Activated CD4-positive, alpha-beta T cell treated with anti-CD3 and anti-CD28 coated beads, Interleukin-2, amount 10 ng/mL, durations not matched to agents 24 days and 14 days (primary cell): ENCODE measurements at regions not wholly inside any gene's neighbourhood (a gene's known extent, or its start where the extent isn't known, plus 50 kb on each side); places are given as distances from the start of the nearest gene placed in this dataset.

Source experiments
- DNase-seq: peaks from one replicate; pipeline ENCODE4 v3.0.0; 2022
- H3K27ac Mint-ChIP-seq: one replicate; pipeline ENCODE4 v1.8.0; 2022; ENCODE audit warnings: mild to moderate bottlenecking, mixed read lengths
- H3K27me3 Mint-ChIP-seq: one replicate; pipeline ENCODE4 v1.8.0; 2022; ENCODE audit warnings: mixed read lengths
- H3K36me3 Mint-ChIP-seq: one replicate; pipeline ENCODE4 v1.8.0; 2022; ENCODE audit warnings: low read depth, mild to moderate bottlenecking, mixed read lengths
- H3K4me1 Mint-ChIP-seq: one replicate; pipeline ENCODE4 v1.8.0; 2021; ENCODE audit warnings: mixed read lengths
- H3K4me3 Mint-ChIP-seq: one replicate; pipeline ENCODE4 v1.8.0; 2022; ENCODE audit warnings: mild to moderate bottlenecking, moderate library complexity, mixed read lengths
- H3K9me3 Mint-ChIP-seq: one replicate; pipeline ENCODE4 v1.8.0; 2021; ENCODE audit warnings: mixed read lengths
- intact Hi-C: fragments of 100-400 bp; cut with micrococcal nuclease; formaldehyde crosslinking; loops from one replicate; pipeline ENCODE4 v1.15.1; 2023

GRCh38 chr10:36677431-36677768 is 448.0 kb upstream of the ANKRD30A start:
- Mint-ChIP-seq H3K27me3 (no peaks in the 10 kb centered on the region), H3K4me1 (no peaks in the 10 kb centered on the region), H3K36me3 (no peaks in the 10 kb centered on the region), H3K27ac (no peak overlapping the region), H3K9me3 (peaks cover 19% of the 10 kb centered on the region), H3K4me3 (no peak overlapping the region)
- DNase-seq: no peak
- intact Hi-C loops: no loop called here

GRCh38 chr10:36676756-36677430 is 448.5 kb upstream of the ANKRD30A start:
- peaks cover 19% of the 10 kb centered on the region for H3K9me3 Mint-ChIP-seq
- intact Hi-C loops: no loop called here
- H3K4me1 Mint-ChIP-seq: no peaks in the 10 kb centered on the region
- no peak overlapping the region for H3K27ac Mint-ChIP-seq
- DNase-seq: no peak
- no peaks in the 10 kb centered on the region for H3K36me3 Mint-ChIP-seq
- no peaks in the 10 kb centered on the region for H3K27me3 Mint-ChIP-seq
- H3K4me3 Mint-ChIP-seq: no peak overlapping the region

- Mint-ChIP-seq H3K4me1 (no peaks in the 10 kb centered on the region), H3K4me3 (no peak overlapping the region), H3K27ac (no peak overlapping the region), H3K27me3 (no peaks in the 10 kb centered on the region), H3K36me3 (no peaks in the 10 kb centered on the region), H3K9me3 (peaks cover 19% of the 10 kb centered on the region)
- no peak for DNase-seq
- intact Hi-C loops: no loop called here
These were observed 449.1 kb upstream of the ANKRD30A start for GRCh38 chr10:36676321-36676720.

- Mint-ChIP-seq H3K27me3 (no peaks in the 10 kb centered on the region), H3K9me3 (peaks cover 19% of the 10 kb centered on the region), H3K27ac (no peak overlapping the region), H3K4me1 (no peaks in the 10 kb centered on the region), H3K36me3 (no peaks in the 10 kb centered on the region), H3K4me3 (no peak overlapping the region)
- intact Hi-C loops: no loop called here
- no peak for DNase-seq
These were observed 449.9 kb upstream of the ANKRD30A start for GRCh38 chr10:36675458-36675880.

GRCh38 chr10:36671607-36672006 is 453.8 kb upstream of the ANKRD30A start:
- intact Hi-C loops: no loop called here
- peaks cover 23% of the 10 kb centered on the region for H3K9me3 Mint-ChIP-seq
- no peaks in the 10 kb centered on the region for H3K4me1 Mint-ChIP-seq
- no peak overlapping the region for H3K27ac Mint-ChIP-seq
- H3K4me3 Mint-ChIP-seq: no peak overlapping the region
- H3K27me3 Mint-ChIP-seq: no peaks in the 10 kb centered on the region
- DNase-seq: no peak
- no peaks in the 10 kb centered on the region for H3K36me3 Mint-ChIP-seq

GRCh38 chr10:36670621-36671402 is 454.6 kb upstream of the ANKRD30A start:
- DNase-seq: no peak
- H3K9me3 Mint-ChIP-seq: peaks cover 23% of the 10 kb centered on the region
- intact Hi-C loops: no loop called here
- H3K4me1 Mint-ChIP-seq: no peaks in the 10 kb centered on the region
- no peak overlapping the region for H3K27ac Mint-ChIP-seq
- no peaks in the 10 kb centered on the region for H3K36me3 Mint-ChIP-seq
- H3K4me3 Mint-ChIP-seq: no peak overlapping the region
- no peaks in the 10 kb centered on the region for H3K27me3 Mint-ChIP-seq

- no peaks in the 10 kb centered on the region for H3K4me1 Mint-ChIP-seq
- H3K4me3 Mint-ChIP-seq: no peak overlapping the region
- no peak overlapping the region for H3K27ac Mint-ChIP-seq
- intact Hi-C loops: no loop called here
- no peaks in the 10 kb centered on the region for H3K27me3 Mint-ChIP-seq
- H3K36me3 Mint-ChIP-seq: no peaks in the 10 kb centered on the region
- peaks cover 17% of the 10 kb centered on the region for H3K9me3 Mint-ChIP-seq
- no peak for DNase-seq
These were observed 455.6 kb upstream of the ANKRD30A start for GRCh38 chr10:36669615-36670352.

- H3K27me3 Mint-ChIP-seq: no peaks in the 10 kb centered on the region
- no peak overlapping the region for H3K27ac Mint-ChIP-seq
- H3K4me3 Mint-ChIP-seq: no peak overlapping the region
- peaks cover 7% of the 10 kb centered on the region for H3K9me3 Mint-ChIP-seq
- intact Hi-C loops: no loop called here
- no peaks in the 10 kb centered on the region for H3K4me1 Mint-ChIP-seq
- DNase-seq: no peak
- no peaks in the 10 kb centered on the region for H3K36me3 Mint-ChIP-seq
These were observed 458.9 kb upstream of the ANKRD30A start for GRCh38 chr10:36666451-36666850.

- H3K4me3 Mint-ChIP-seq: no peak overlapping the region
- H3K4me1 Mint-ChIP-seq: no peaks in the 10 kb centered on the region
These were observed 462.8 kb upstream of the ANKRD30A start for GRCh38 chr10:36662571-36662970.

GRCh38 chr10:36650274-36650673 is 475.1 kb upstream of the ANKRD30A start:
- Mint-ChIP-seq H3K4me1 (no peaks in the 10 kb centered on the region), H3K36me3 (no peaks in the 10 kb centered on the region), H3K27ac (no peak overlapping the region), H3K9me3 (peaks cover 9% of the 10 kb centered on the region), H3K4me3 (no peak overlapping the region), H3K27me3 (no peaks in the 10 kb centered on the region)
- intact Hi-C loops: no loop called here
- no peak for DNase-seq

More at GRCh38 chr10:36662571-36662970, 462.8 kb upstream of the ANKRD30A start:
- Mint-ChIP-seq H3K36me3 (no peaks in the 10 kb centered on the region), H3K9me3 (peaks cover 10% of the 10 kb centered on the region), H3K27me3 (no peaks in the 10 kb centered on the region), H3K27ac (no peak overlapping the region)
- DNase-seq: no peak
- intact Hi-C loops: no loop called here

- no peak for DNase-seq
- Mint-ChIP-seq H3K9me3 (peaks cover 5% of the 10 kb centered on the region), H3K27me3 (no peaks in the 10 kb centered on the region), H3K4me1 (no peaks in the 10 kb centered on the region), H3K36me3 (no peaks in the 10 kb centered on the region), H3K4me3 (no peak overlapping the region), H3K27ac (no peak overlapping the region)
- intact Hi-C loops: no loop called here
These were observed 477.9 kb upstream of the ANKRD30A start for GRCh38 chr10:36647540-36647939.

- no peaks in the 10 kb centered on the region for H3K27me3 Mint-ChIP-seq
- no peaks in the 10 kb centered on the region for H3K4me1 Mint-ChIP-seq
- no peak overlapping the region for H3K4me3 Mint-ChIP-seq
- intact Hi-C loops: no loop called here
- no peaks in the 10 kb centered on the region for H3K36me3 Mint-ChIP-seq
- no peak overlapping the region for H3K27ac Mint-ChIP-seq
- peaks cover 3% of the 10 kb centered on the region for H3K9me3 Mint-ChIP-seq
- no peak for DNase-seq
These were observed 484.8 kb upstream of the ANKRD30A start for GRCh38 chr10:36640626-36641025.

GRCh38 chr10:36638462-36639155 is 486.8 kb upstream of the ANKRD30A start:
- DNase-seq: no peak
- Mint-ChIP-seq H3K27ac (no peak overlapping the region), H3K27me3 (no peaks in the 10 kb centered on the region), H3K36me3 (no peaks in the 10 kb centered on the region), H3K9me3 (peaks cover 3% of the 10 kb centered on the region), H3K4me1 (no peaks in the 10 kb centered on the region), H3K4me3 (no peak overlapping the region)
- intact Hi-C loops: no loop called here

GRCh38 chr10:36636879-36637278 is 488.5 kb upstream of the ANKRD30A start:
- H3K27ac Mint-ChIP-seq: no peak overlapping the region
- intact Hi-C loops: no loop called here
- H3K4me3 Mint-ChIP-seq: no peak overlapping the region
- H3K9me3 Mint-ChIP-seq: peaks cover 3% of the 10 kb centered on the region
- no peaks in the 10 kb centered on the region for H3K4me1 Mint-ChIP-seq
- DNase-seq: no peak
- no peaks in the 10 kb centered on the region for H3K36me3 Mint-ChIP-seq
- H3K27me3 Mint-ChIP-seq: no peaks in the 10 kb centered on the region
